ENCODE measurements at regions not wholly inside any gene's neighbourhood (a gene's known extent, or its start where the extent isn't known, plus 50 kb on each side); places are given as distances from the start of the nearest gene placed in this dataset.

DNA sequence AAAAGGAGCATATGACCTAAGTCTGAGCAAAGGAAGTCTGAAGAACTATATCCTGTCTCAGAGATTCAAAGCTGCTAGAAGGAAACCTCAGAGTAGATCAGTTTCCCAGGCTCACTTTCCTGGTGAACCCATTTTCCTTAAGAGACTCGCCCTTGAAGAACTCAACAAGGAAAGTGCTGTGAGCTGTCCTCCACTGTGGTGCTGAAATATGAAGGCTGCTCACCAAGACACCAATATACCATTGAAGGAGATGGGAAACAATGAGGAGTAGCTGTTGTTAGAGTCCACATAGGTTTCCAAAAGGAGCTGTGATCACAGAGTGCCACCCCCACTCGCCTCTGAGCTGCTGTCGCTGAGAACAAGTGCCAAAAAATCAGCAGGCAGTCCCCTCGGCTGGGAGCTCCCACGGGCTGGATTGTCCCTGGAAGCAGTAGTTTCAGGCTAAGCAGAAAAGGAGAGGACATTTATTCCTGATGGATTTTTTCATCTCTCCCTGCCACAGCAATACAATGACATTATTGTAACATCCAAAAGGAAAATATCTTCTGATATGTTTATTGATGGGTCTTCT lies 282.1 kb downstream of the RPS29 start:
- H3K9ac ChIP-seq: no peak overlapping the region
- no peaks in the 10 kb centered on the region for H3K79me2 ChIP-seq (ENCODE audit: low read depth)
- Mint-ChIP-seq H3K36me3 (no peaks in the 10 kb centered on the region), H3K9me3 (no peaks in the 10 kb centered on the region), H3K4me1 (peaks cover 4% of the 10 kb centered on the region), H3K27me3 (ENCODE audit: insufficient read depth, low read depth) (peaks cover 2% of the 10 kb centered on the region), H3K4me3 (no peak overlapping the region), H3K27ac (no peak overlapping the region)
- H2AFZ ChIP-seq (replicated peaks): no peak overlapping the region
- H4K20me1 ChIP-seq (ENCODE audit: low read depth): no peaks in the 10 kb centered on the region
- H3K4me3 ChIP-seq: no peak overlapping the region
- H3K4me1 ChIP-seq: no peaks in the 10 kb centered on the region
- H3F3A ChIP-seq (ENCODE audit: low read depth): no peaks in the 10 kb centered on the region
- H3K36me3 ChIP-seq: no peaks in the 10 kb centered on the region
- no peaks in the 10 kb centered on the region for H3K9me3 ChIP-seq (ENCODE audit: low read depth)
- H3K4me2 ChIP-seq: no peak overlapping the region
- no peaks in the 10 kb centered on the region for H3K27me3 ChIP-seq
- peak; percentile 73 for DNase-seq (ENCODE audit: low spot score)
- TF ChIP-seq EZH2phosphoT487 (IDR thresholded peaks at IDR 0.05): no peak
- TF ChIP-seq CTCF (IDR thresholded peaks at IDR 0.05): no peak
- TF ChIP-seq EZH2 (IDR thresholded peaks at IDR 0.05): no peak
- H3K27ac ChIP-seq: no peak overlapping the region

GRCh38 chr14:49297102-49297501 lies 289.1 kb downstream of the RPS29 start:
- Histone ChIP-seq H3K36me3 (no peaks in the 10 kb centered on the region), H3K27me3 (no peaks in the 10 kb centered on the region), H3K79me2 (ENCODE audit: low read depth) (no peaks in the 10 kb centered on the region), H3K9ac (no peak overlapping the region), H3K4me2 (no peak overlapping the region), H3K4me1 (peaks cover 4% of the 10 kb centered on the region), H4K20me1 (ENCODE audit: low read depth) (no peaks in the 10 kb centered on the region), H3F3A (ENCODE audit: low read depth) (no peaks in the 10 kb centered on the region), H3K4me3 (no peak overlapping the region), H3K27ac (no peak overlapping the region), H2AFZ (replicated peaks) (no peak overlapping the region), H3K9me3 (ENCODE audit: low read depth) (no peaks in the 10 kb centered on the region)
- H3K27ac Mint-ChIP-seq: no peak overlapping the region
- H3K27me3 Mint-ChIP-seq (ENCODE audit: insufficient read depth, low read depth): peaks cover 1% of the 10 kb centered on the region
- H3K36me3 Mint-ChIP-seq: no peaks in the 10 kb centered on the region
- no peak overlapping the region for H3K4me3 Mint-ChIP-seq
- no peak for DNase-seq (ENCODE audit: low spot score)
- TF ChIP-seq EZH2 (IDR thresholded peaks at IDR 0.05) (no peak), CTCF (IDR thresholded peaks at IDR 0.05) (no peak), EZH2phosphoT487 (IDR thresholded peaks at IDR 0.05) (no peak)
- peaks cover 9% of the 10 kb centered on the region for H3K4me1 Mint-ChIP-seq
- no peaks in the 10 kb centered on the region for H3K9me3 Mint-ChIP-seq

GRCh38 chr14:49294621-49295148 lies 291.5 kb downstream of the RPS29 start:
- Histone ChIP-seq H3K27ac (no peak overlapping the region), H3K4me2 (no peak overlapping the region), H3K79me2 (ENCODE audit: low read depth) (no peaks in the 10 kb centered on the region), H3K9ac (no peak overlapping the region), H3K9me3 (ENCODE audit: low read depth) (no peaks in the 10 kb centered on the region), H3K4me1 (peaks cover 4% of the 10 kb centered on the region), H3K4me3 (no peak overlapping the region), H3F3A (ENCODE audit: low read depth) (no peaks in the 10 kb centered on the region), H2AFZ (replicated peaks) (no peak overlapping the region), H4K20me1 (ENCODE audit: low read depth) (no peaks in the 10 kb centered on the region), H3K27me3 (no peaks in the 10 kb centered on the region), H3K36me3 (no peaks in the 10 kb centered on the region)
- no peaks in the 10 kb centered on the region for H3K36me3 Mint-ChIP-seq
- TF ChIP-seq EZH2 (IDR thresholded peaks at IDR 0.05): no peak
- peak; percentile 35 for TF ChIP-seq CTCF (IDR thresholded peaks at IDR 0.05)
- no peak for TF ChIP-seq EZH2phosphoT487 (IDR thresholded peaks at IDR 0.05)
- peak; percentile 23 for DNase-seq (ENCODE audit: low spot score)
- H3K27me3 Mint-ChIP-seq (ENCODE audit: insufficient read depth, low read depth): peaks cover 2% of the 10 kb centered on the region
- no peak overlapping the region for H3K4me3 Mint-ChIP-seq
- no peaks in the 10 kb centered on the region for H3K9me3 Mint-ChIP-seq
- H3K27ac Mint-ChIP-seq: no peak overlapping the region
- peaks cover 9% of the 10 kb centered on the region for H3K4me1 Mint-ChIP-seq

Measured in neural progenitor cell (in vitro differentiated cells).